IPS DF 6.9 (cell line): ENCODE measurements at regions not wholly inside any gene's neighbourhood (a gene's known extent, or its start where the extent isn't known, plus 50 kb on each side); places are given as distances from the start of the nearest gene placed in this dataset.
A peak's percentile ranks its signal among the peaks of the same experiment; 100 is the strongest.

Source experiments
- DNase-seq: peaks from one replicate; pipeline ENCODE4 v3.0.0-alpha.2; 2013; ENCODE audit warnings: low read depth, low spot score
- H3K27ac ChIP-seq: one replicate; pipeline ENCODE4 v1.5.1; 2013; ENCODE audit warnings: low read length, control low read depth
- H3K27me3 ChIP-seq: 2 replicates; pipeline ENCODE4 v1.6.1; 2013; ENCODE audit warnings: mild to moderate bottlenecking, low read length; ENCODE audit not compliant: control insufficient read depth, insufficient read depth
- H3K36me3 ChIP-seq: 2 replicates; pipeline ENCODE4 v1.6.1; 2013; ENCODE audit warnings: low read length; ENCODE audit not compliant: control insufficient read depth, insufficient read depth
- H3K4me1 ChIP-seq: 2 replicates; pipeline ENCODE4 v1.6.1; 2013; ENCODE audit warnings: low read length; ENCODE audit not compliant: control insufficient read depth, insufficient read depth
- H3K4me3 ChIP-seq: 2 replicates; pipeline ENCODE4 v1.5.1; 2013; ENCODE audit warnings: mild to moderate bottlenecking, low read length
- H3K9me3 ChIP-seq: 2 replicates; pipeline ENCODE4 v1.6.1; 2013; ENCODE audit warnings: low read length, inconsistent platforms; ENCODE audit not compliant: control insufficient read depth, insufficient read depth
- WGBS: extraction: QIAGEN DNeasy Blood & Tissue Kit; methylation state at CpG from one replicate; pipeline ENCODE4 v1.1.7; 2013; ENCODE audit warnings: mixed read lengths, missing lambda C conversion rate; ENCODE audit not compliant: insufficient read length, insufficient coverage; 5-methylcytosine and 5-hydroxymethylcytosine counted together

- no peaks in the 10 kb centered on the region for H3K36me3 ChIP-seq
- WGBS, result no CpG with 5 or more reads among the region's 1 CpG
- H3K27ac ChIP-seq, result no peak overlapping the region
- no peak overlapping the region for H3K4me3 ChIP-seq
- DNase-seq, result no peak
- no peaks in the 10 kb centered on the region for H3K9me3 ChIP-seq
- no peaks in the 10 kb centered on the region for H3K4me1 ChIP-seq
- no peaks in the 10 kb centered on the region for H3K27me3 ChIP-seq
Observed at GRCh38 chr3:117597865-117598264, 888.3 kb downstream of the TUSC7 start.

- Histone ChIP-seq H3K4me3 (no peak overlapping the region), H3K9me3 (no peaks in the 10 kb centered on the region), H3K4me1 (no peaks in the 10 kb centered on the region), H3K27ac (no peak overlapping the region), H3K36me3 (no peaks in the 10 kb centered on the region), H3K27me3 (no peaks in the 10 kb centered on the region)
- no CpG with 5 or more reads among the region's 3 CpGs for WGBS
- peak; percentile 9 for DNase-seq
Observed at GRCh38 chr3:117600112-117600511, 890.5 kb downstream of the TUSC7 start.

GRCh38 chr3:117600666-117601065, 891.1 kb downstream of the TUSC7 start:
- WGBS, result no CpG with 5 or more reads among the region's 4 CpGs
- Histone ChIP-seq H3K27ac (no peak overlapping the region), H3K27me3 (no peaks in the 10 kb centered on the region), H3K36me3 (no peaks in the 10 kb centered on the region), H3K9me3 (no peaks in the 10 kb centered on the region), H3K4me1 (no peaks in the 10 kb centered on the region), H3K4me3 (no peak overlapping the region)
- no peak for DNase-seq

GRCh38 chr3:117602058-117602644, 892.6 kb downstream of the TUSC7 start:
- no peaks in the 10 kb centered on the region for H3K4me1 ChIP-seq
- no CpG with 5 or more reads among the region's 4 CpGs for WGBS

GRCh38 chr3:117603097-117603496, 893.5 kb downstream of the TUSC7 start:
- no peak overlapping the region for H3K27ac ChIP-seq
- no peaks in the 10 kb centered on the region for H3K27me3 ChIP-seq
- H3K4me1 ChIP-seq, result no peaks in the 10 kb centered on the region
- H3K9me3 ChIP-seq, result no peaks in the 10 kb centered on the region
- DNase-seq, result no peak
- no peak overlapping the region for H3K4me3 ChIP-seq
- no CpG with 5 or more reads among the region's 3 CpGs for WGBS
- no peaks in the 10 kb centered on the region for H3K36me3 ChIP-seq

More at GRCh38 chr3:117602058-117602644, 892.6 kb downstream of the TUSC7 start:
- Histone ChIP-seq H3K9me3 (no peaks in the 10 kb centered on the region), H3K27ac (no peak overlapping the region), H3K27me3 (no peaks in the 10 kb centered on the region), H3K4me3 (no peak overlapping the region), H3K36me3 (no peaks in the 10 kb centered on the region)
- DNase-seq, result no peak

- Histone ChIP-seq H3K36me3 (no peaks in the 10 kb centered on the region), H3K27ac (no peak overlapping the region), H3K4me1 (no peaks in the 10 kb centered on the region), H3K27me3 (no peaks in the 10 kb centered on the region), H3K9me3 (no peaks in the 10 kb centered on the region), H3K4me3 (no peak overlapping the region)
- DNase-seq, result no peak
- WGBS, result no CpG with 5 or more reads among the region's 2 CpGs
Observed at GRCh38 chr3:117606866-117607265, 897.3 kb downstream of the TUSC7 start.

GRCh38 chr3:117609330-117609729, 899.8 kb downstream of the TUSC7 start:
- Histone ChIP-seq H3K27me3 (no peaks in the 10 kb centered on the region), H3K27ac (no peak overlapping the region), H3K4me1 (no peaks in the 10 kb centered on the region), H3K36me3 (no peaks in the 10 kb centered on the region), H3K9me3 (no peaks in the 10 kb centered on the region), H3K4me3 (no peak overlapping the region)
- 100% methylated on average over 1 of the region's 4 CpGs for WGBS
- DNase-seq, result no peak

GRCh38 chr3:117610156-117610555, 900.6 kb downstream of the TUSC7 start:
- Histone ChIP-seq H3K4me3 (no peak overlapping the region), H3K27me3 (no peaks in the 10 kb centered on the region), H3K27ac (no peak overlapping the region), H3K36me3 (no peaks in the 10 kb centered on the region), H3K9me3 (no peaks in the 10 kb centered on the region), H3K4me1 (no peaks in the 10 kb centered on the region)
- no CpG with 5 or more reads among the region's 4 CpGs for WGBS
- DNase-seq, result no peak

GRCh38 chr3:117611211-117611610, 901.6 kb downstream of the TUSC7 start:
- DNase-seq, result no peak
- WGBS, result no CpG with 5 or more reads among the region's 2 CpGs
- H3K27me3 ChIP-seq, result no peaks in the 10 kb centered on the region

GRCh38 chr3:117616227-117616626, 906.6 kb downstream of the TUSC7 start:
- Histone ChIP-seq H3K4me3 (no peak overlapping the region), H3K27ac (no peak overlapping the region), H3K4me1 (no peaks in the 10 kb centered on the region), H3K27me3 (no peaks in the 10 kb centered on the region), H3K36me3 (no peaks in the 10 kb centered on the region), H3K9me3 (no peaks in the 10 kb centered on the region)
- no CpG with 5 or more reads among the region's 2 CpGs for WGBS
- DNase-seq, result no peak

More at GRCh38 chr3:117611211-117611610, 901.6 kb downstream of the TUSC7 start:
- no peaks in the 10 kb centered on the region for H3K36me3 ChIP-seq
- H3K9me3 ChIP-seq, result no peaks in the 10 kb centered on the region
- no peak overlapping the region for H3K4me3 ChIP-seq
- H3K27ac ChIP-seq, result no peak overlapping the region
- H3K4me1 ChIP-seq, result no peaks in the 10 kb centered on the region

GRCh38 chr3:117617906-117618305, 908.3 kb downstream of the TUSC7 start:
- Histone ChIP-seq H3K9me3 (no peaks in the 10 kb centered on the region), H3K4me1 (no peaks in the 10 kb centered on the region), H3K27me3 (no peaks in the 10 kb centered on the region), H3K27ac (no peak overlapping the region), H3K36me3 (no peaks in the 10 kb centered on the region), H3K4me3 (no peak overlapping the region)
- no peak for DNase-seq
- no CpG with 5 or more reads among the region's 1 CpG for WGBS
